LNCaP clone FGC (cell line): ENCODE measurements at regions not wholly inside any gene's neighbourhood (a gene's known extent, or its start where the extent isn't known, plus 50 kb on each side); places are given as distances from the start of the nearest gene placed in this dataset.

ENCODE experiments used
- DNase-seq: peaks from one replicate; pipeline ENCODE4 v3.0.0-alpha.2; 2011; ENCODE audit warnings: low read depth
- H3K4me3 ChIP-seq: 2 replicates; pipeline ENCODE4 v1.5.1; 2011; ENCODE audit warnings: mild to moderate bottlenecking, low read depth, low read length, control low read depth
- TF ChIP-seq, protein P1 (sequence below): IDR thresholded peaks from 2 replicates; pipeline ENCODE4 v1.5.1; 2012; ENCODE audit warnings: mild to moderate bottlenecking; ENCODE audit not compliant: control insufficient read depth, insufficient read depth; ENCODE audit errors: extremely low read depth

DNA sequence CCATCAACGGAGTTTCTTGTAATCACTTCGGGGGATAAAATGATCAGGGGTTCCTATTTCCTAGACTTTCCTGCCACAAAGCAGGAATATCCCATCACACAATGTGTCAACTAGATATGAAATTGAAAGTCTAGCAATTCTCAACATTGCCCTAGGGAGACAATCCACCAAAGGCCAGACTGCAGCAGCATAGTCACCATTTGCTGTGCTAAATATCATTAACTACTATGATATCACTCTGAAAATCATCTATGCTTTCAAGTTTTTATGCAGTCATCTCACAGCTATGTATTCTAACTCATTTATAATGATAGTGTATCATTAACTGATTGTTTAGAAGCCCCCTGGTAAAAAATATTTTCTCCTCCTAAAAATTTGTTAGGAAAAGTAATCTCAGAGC lies 342.6 kb upstream of the CDH6 start:
- no peak overlapping the region for H3K4me3 ChIP-seq
- DNase-seq = no peak
- TF ChIP-seq, protein P1, sequence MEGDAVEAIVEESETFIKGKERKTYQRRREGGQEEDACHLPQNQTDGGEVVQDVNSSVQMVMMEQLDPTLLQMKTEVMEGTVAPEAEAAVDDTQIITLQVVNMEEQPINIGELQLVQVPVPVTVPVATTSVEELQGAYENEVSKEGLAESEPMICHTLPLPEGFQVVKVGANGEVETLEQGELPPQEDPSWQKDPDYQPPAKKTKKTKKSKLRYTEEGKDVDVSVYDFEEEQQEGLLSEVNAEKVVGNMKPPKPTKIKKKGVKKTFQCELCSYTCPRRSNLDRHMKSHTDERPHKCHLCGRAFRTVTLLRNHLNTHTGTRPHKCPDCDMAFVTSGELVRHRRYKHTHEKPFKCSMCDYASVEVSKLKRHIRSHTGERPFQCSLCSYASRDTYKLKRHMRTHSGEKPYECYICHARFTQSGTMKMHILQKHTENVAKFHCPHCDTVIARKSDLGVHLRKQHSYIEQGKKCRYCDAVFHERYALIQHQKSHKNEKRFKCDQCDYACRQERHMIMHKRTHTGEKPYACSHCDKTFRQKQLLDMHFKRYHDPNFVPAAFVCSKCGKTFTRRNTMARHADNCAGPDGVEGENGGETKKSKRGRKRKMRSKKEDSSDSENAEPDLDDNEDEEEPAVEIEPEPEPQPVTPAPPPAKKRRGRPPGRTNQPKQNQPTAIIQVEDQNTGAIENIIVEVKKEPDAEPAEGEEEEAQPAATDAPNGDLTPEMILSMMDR = no peak

DNA sequence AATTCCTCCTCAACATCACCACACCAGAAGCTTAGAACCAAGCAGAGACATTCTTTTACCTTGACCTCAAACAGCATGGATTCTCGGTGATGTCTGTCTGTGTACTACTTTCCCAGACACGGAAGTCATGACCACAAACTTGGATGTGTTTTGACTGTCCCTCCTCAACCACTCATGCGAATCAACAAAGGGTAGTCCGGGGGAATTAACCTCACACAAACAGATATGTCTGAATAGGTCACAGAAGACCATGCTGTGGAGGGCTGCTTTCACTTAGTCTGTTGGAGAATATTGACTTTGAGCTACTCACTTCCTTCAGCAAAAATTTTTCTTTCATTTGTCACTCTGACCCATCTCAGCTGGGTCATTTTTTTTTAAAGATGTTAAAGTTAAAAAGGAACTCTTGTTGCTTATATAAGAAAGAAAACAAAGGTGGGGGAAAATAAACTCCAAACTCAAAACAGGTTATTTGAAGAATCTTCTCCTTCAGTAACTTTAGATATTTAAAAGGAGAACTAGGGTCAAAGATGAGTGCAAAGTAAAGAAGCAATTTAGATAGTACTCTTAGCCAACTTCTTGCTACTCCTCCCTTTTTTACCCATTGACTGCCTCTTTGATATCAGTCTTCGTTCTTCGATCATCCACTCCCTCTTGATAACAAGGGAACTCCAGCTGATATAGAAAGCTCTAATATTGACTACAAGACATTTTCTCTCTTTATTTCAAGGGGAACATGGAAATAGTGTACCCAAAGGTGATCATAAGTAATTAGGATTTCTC lies 343.4 kb upstream of the CDH6 start:
- TF ChIP-seq, protein P1 = no peak
- H3K4me3 ChIP-seq = no peak overlapping the region
- no peak for DNase-seq

DNA sequence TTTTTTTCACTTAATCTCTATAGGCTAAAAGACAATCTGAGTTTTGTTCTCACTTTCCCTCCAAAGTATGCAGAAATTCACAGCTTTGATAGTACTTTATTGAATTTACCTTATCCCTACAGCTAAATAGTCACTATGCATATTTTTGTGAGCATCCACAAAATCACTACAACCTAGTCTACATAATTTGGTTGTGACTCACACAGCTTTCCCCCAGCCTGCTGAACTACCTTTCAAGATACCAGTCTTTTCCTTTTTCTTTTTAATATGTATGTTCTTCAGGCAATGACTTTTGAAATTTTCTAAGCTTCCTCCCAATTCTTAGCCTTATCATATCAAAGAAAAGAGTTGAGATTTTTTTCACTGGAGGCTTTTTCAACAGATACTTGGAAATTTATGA lies 347.3 kb upstream of the CDH6 start:
- no peak for DNase-seq
- H3K4me3 ChIP-seq = no peak overlapping the region
- TF ChIP-seq, protein P1 = no peak

- TF ChIP-seq, protein P1 = no peak
- no peak overlapping the region for H3K4me3 ChIP-seq
- DNase-seq = no peak
These were observed 348.3 kb upstream of the CDH6 start for GRCh38 chr5:30845194-30845593.

DNA sequence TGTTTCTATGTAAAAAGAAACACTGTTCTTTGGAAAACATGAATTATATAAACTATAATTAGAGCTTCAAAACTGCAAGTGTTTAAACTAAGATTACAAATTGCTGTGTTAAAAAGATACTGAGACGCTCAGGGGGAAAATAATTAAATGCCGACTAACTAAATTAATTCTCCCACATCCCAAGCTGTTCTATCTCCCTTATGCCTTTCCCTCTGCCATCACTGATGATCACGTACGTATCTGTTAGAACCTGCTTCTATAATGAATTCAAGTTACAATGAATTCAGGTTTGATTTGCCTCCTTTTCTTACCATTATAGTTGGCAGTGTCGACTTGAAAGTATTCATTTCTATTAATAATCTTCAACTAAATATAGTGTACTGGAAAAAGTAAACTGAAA lies 349.9 kb upstream of the CDH6 start:
- no peak for DNase-seq
- TF ChIP-seq, protein P1 = no peak
- no peak overlapping the region for H3K4me3 ChIP-seq

- TF ChIP-seq, protein P1 = no peak
- DNase-seq = no peak
- no peak overlapping the region for H3K4me3 ChIP-seq
These were observed 353.5 kb upstream of the CDH6 start for GRCh38 chr5:30839956-30840355.
